H9 (cell line): ENCODE measurements at regions not wholly inside any gene's neighbourhood (a gene's known extent, or its start where the extent isn't known, plus 50 kb on each side); places are given as distances from the start of the nearest gene placed in this dataset.

Source experiments
- DNase-seq: peaks from one replicate; pipeline ENCODE4 v3.0.0-alpha.2; 2017
- H2AFZ ChIP-seq: one replicate; pipeline ENCODE4 v1.6.1; 2013; ENCODE audit warnings: mild to moderate bottlenecking, low read length, control low read depth, moderate library complexity
- H2AK5ac ChIP-seq: 2 replicates; pipeline ENCODE4 v1.6.1; 2013; ENCODE audit warnings: low read length, control low read depth, mixed read lengths; ENCODE audit not compliant: insufficient read length
- H2BK120ac ChIP-seq: one replicate; pipeline ENCODE4 v1.6.1; 2013; ENCODE audit warnings: low read depth, mild to moderate bottlenecking, low read length, control low read depth, inconsistent platforms; ENCODE audit not compliant: poor library complexity, severe bottlenecking
- H2BK12ac ChIP-seq: 2 replicates; pipeline ENCODE4 v1.6.1; 2013; ENCODE audit warnings: low read length, control low read depth, mixed read lengths, low read depth; ENCODE audit not compliant: insufficient read length
- H2BK15ac ChIP-seq: 2 replicates; pipeline ENCODE4 v1.6.1; 2013; ENCODE audit warnings: low read depth, low read length, control low read depth
- H2BK20ac ChIP-seq: one replicate; pipeline ENCODE4 v1.6.1; 2013; ENCODE audit warnings: low read depth, mild to moderate bottlenecking, low read length, control low read depth, inconsistent platforms; ENCODE audit not compliant: poor library complexity, severe bottlenecking
- H2BK5ac ChIP-seq: 2 replicates; pipeline ENCODE4 v1.6.1; 2013; ENCODE audit warnings: low read length, control low read depth, mixed read lengths; ENCODE audit not compliant: insufficient read length
- H3K14ac ChIP-seq: 2 replicates; pipeline ENCODE4 v1.6.1; 2013; ENCODE audit warnings: low read length, control low read depth; ENCODE audit not compliant: insufficient read depth
- H3K18ac ChIP-seq: 2 replicates; pipeline ENCODE4 v1.6.1; 2013; ENCODE audit warnings: low read depth, mild to moderate bottlenecking, mixed read lengths, low read length, control low read depth; ENCODE audit not compliant: insufficient read length
- H3K23ac ChIP-seq: 2 replicates; pipeline ENCODE4 v1.6.1; 2013; ENCODE audit warnings: low read length, control low read depth, mixed read lengths, low read depth; ENCODE audit not compliant: insufficient read length
- H3K23me2 ChIP-seq: 2 replicates; pipeline ENCODE4 v1.6.1; 2013; ENCODE audit warnings: low read depth, mild to moderate bottlenecking, mixed read lengths, low read length, control low read depth; ENCODE audit not compliant: insufficient read length, poor library complexity, severe bottlenecking
- H3K27ac ChIP-seq: 2 replicates; pipeline ENCODE4 v1.5.1; 2013; ENCODE audit warnings: low read length, control low read depth, mixed read lengths, low read depth; ENCODE audit not compliant: insufficient read length
- H3K27me3 ChIP-seq: 2 replicates; pipeline ENCODE4 v1.6.1; 2013; ENCODE audit warnings: low read length, control low read depth, inconsistent platforms; ENCODE audit not compliant: insufficient read depth
- H3K4ac ChIP-seq: 2 replicates; pipeline ENCODE4 v1.6.1; 2013; ENCODE audit warnings: low read depth, mild to moderate bottlenecking, control low read depth, inconsistent platforms, low read length, moderate library complexity
- H3K4me1 ChIP-seq: 2 replicates; pipeline ENCODE4 v1.6.1; 2013; ENCODE audit warnings: low read length, control low read depth, inconsistent platforms; ENCODE audit not compliant: insufficient read depth
- H3K4me2 ChIP-seq: 2 replicates; pipeline ENCODE4 v1.6.1; 2013; ENCODE audit warnings: low read length, control low read depth, mixed read lengths; ENCODE audit not compliant: insufficient read length, insufficient read depth
- H3K56ac ChIP-seq: 2 replicates; pipeline ENCODE4 v1.6.1; 2013; ENCODE audit warnings: low read depth, mild to moderate bottlenecking, mixed read lengths, low read length, control low read depth; ENCODE audit not compliant: insufficient read length
- H3K79me1 ChIP-seq: 2 replicates; pipeline ENCODE4 v1.6.1; 2013; ENCODE audit warnings: low read depth, mild to moderate bottlenecking, moderate library complexity, low read length, control low read depth, inconsistent platforms; ENCODE audit not compliant: insufficient read depth, poor library complexity, severe bottlenecking
- H3K79me2 ChIP-seq: 2 replicates; pipeline ENCODE4 v1.6.1; 2013; ENCODE audit warnings: low read length, control low read depth, inconsistent platforms; ENCODE audit not compliant: insufficient read depth
- H3K9ac ChIP-seq: 2 replicates; pipeline ENCODE4 v1.6.1; 2013; ENCODE audit warnings: low read length, control low read depth, mixed read lengths; ENCODE audit not compliant: insufficient read length; ENCODE audit errors: extremely low read depth
- H3K9me3 ChIP-seq: one replicate; pipeline ENCODE4 v1.6.1; 2013; ENCODE audit warnings: low read depth, low read length, inconsistent platforms; ENCODE audit not compliant: control insufficient read depth
- H3T11ph ChIP-seq: one replicate; pipeline ENCODE4 v1.6.1; 2013; ENCODE audit warnings: mild to moderate bottlenecking, low read length, control low read depth, inconsistent platforms
- H4K20me1 ChIP-seq: one replicate; pipeline ENCODE4 v1.6.1; 2013; ENCODE audit not compliant: control insufficient read depth, insufficient read length, insufficient read depth
- H4K5ac ChIP-seq: 2 replicates; pipeline ENCODE4 v1.6.1; 2013; ENCODE audit warnings: low read depth, mild to moderate bottlenecking, mixed read lengths, low read length, control low read depth; ENCODE audit not compliant: insufficient read length
- H4K8ac ChIP-seq: replicated peaks from 2 replicates; pipeline ENCODE4 v1.6.1; 2013; ENCODE audit warnings: low read length, control low read depth, mixed read lengths, low read depth; ENCODE audit not compliant: insufficient read length
- H4K91ac ChIP-seq: 2 replicates; pipeline ENCODE4 v1.6.1; 2013; ENCODE audit warnings: low read depth, mild to moderate bottlenecking, moderate library complexity, mixed read lengths, low read length, control low read depth; ENCODE audit not compliant: insufficient read length
- H3K27ac Mint-ChIP-seq, 3 experiments: 2 replicates in 2 of 3; 3 replicates in 1 of 3; pipeline ENCODE4 v1.8.0; 2020 to 2021; ENCODE audit warnings: mixed read lengths in 3 of 3, mild to moderate bottlenecking in 1 of 3, moderate library complexity in 1 of 3
- H3K27me3 Mint-ChIP-seq: 2 replicates; pipeline ENCODE4 v1.8.0; 2021; ENCODE audit warnings: low read depth, mild to moderate bottlenecking, moderate library complexity, mixed read lengths
- H3K36me3 Mint-ChIP-seq, 3 experiments: 2 replicates in 2 of 3; 3 replicates in 1 of 3; pipeline ENCODE4 v1.8.0; 2020 to 2021; ENCODE audit warnings: low read depth in 3 of 3, mixed read lengths in 3 of 3; ENCODE audit not compliant: insufficient read depth in 1 of 3
- H3K4me1 Mint-ChIP-seq, 2 experiments: 2 replicates each; pipeline ENCODE4 v1.8.0; 2020; ENCODE audit warnings: mixed read lengths in 2 of 2
- H3K4me3 Mint-ChIP-seq, 2 experiments: 2 replicates in 1 of 2; 3 replicates in 1 of 2; pipeline ENCODE4 v1.8.0; 2020 to 2021; ENCODE audit warnings: mild to moderate bottlenecking in 2 of 2, mixed read lengths in 2 of 2, moderate library complexity in 1 of 2
- H3K9me3 Mint-ChIP-seq, 2 experiments: 2 replicates in 1 of 2; 3 replicates in 1 of 2; pipeline ENCODE4 v1.8.0; 2020; ENCODE audit warnings: mild to moderate bottlenecking in 2 of 2, mixed read lengths in 2 of 2, moderate library complexity in 1 of 2
- CTCF ChIP-seq: fragments of 200-600 bp; sonication (generic); conservative IDR thresholded peaks from 3 replicates; pipeline ENCODE4 v1.8.0; 2021; ENCODE audit warnings: antibody characterized with exemption, mild to moderate bottlenecking
- WGBS: extraction: QIAGEN DNeasy Blood & Tissue Kit; methylation state at CpG from one replicate; pipeline ENCODE4 v1.1.7; 2013; ENCODE audit warnings: missing lambda C conversion rate, low lambda C conversion rate, mixed read lengths; ENCODE audit not compliant: insufficient read length; ENCODE audit errors: extremely low coverage; 5-methylcytosine and 5-hydroxymethylcytosine counted together

GRCh38 chr9:73573235-73573634, 421.6 kb downstream of the ANXA1 start:
- H4K5ac ChIP-seq, result no peak overlapping the region
- H3K4me2 ChIP-seq, result no peak overlapping the region
- no CpG with 5 or more reads among the region's 4 CpGs for whole genome bisulfite sequencing

More at GRCh38 chr9:73573235-73573634, 421.6 kb downstream of the ANXA1 start:
- no peak for TF ChIP-seq CTCF
- H3K79me1 ChIP-seq, result no peaks in the 10 kb centered on the region
- H3K4ac ChIP-seq, result no peak overlapping the region
- H2BK5ac ChIP-seq, result no peak overlapping the region
- H3K27ac Mint-ChIP-seq, result no peak overlapping the region
- H2AFZ ChIP-seq, result no peak overlapping the region
- H3K9ac ChIP-seq, result no peak overlapping the region
- no peaks in the 10 kb centered on the region for H3K79me2 ChIP-seq
- H3K36me3 Mint-ChIP-seq, result no peaks in the 10 kb centered on the region
- no peak overlapping the region for H2BK20ac ChIP-seq
- no peak overlapping the region for H3T11ph ChIP-seq
- no peak overlapping the region for H3K56ac ChIP-seq
- no peaks in the 10 kb centered on the region for H4K20me1 ChIP-seq
- H3K4me1 ChIP-seq, result no peaks in the 10 kb centered on the region
- no peak overlapping the region for H4K91ac ChIP-seq
- H3K4me3 Mint-ChIP-seq, result no peak overlapping the region
- no peaks in the 10 kb centered on the region for H3K27me3 Mint-ChIP-seq
- H3K14ac ChIP-seq, result no peak overlapping the region
- no peak overlapping the region for H2BK120ac ChIP-seq
- H2BK12ac ChIP-seq, result no peak overlapping the region
- H3K9me3 ChIP-seq, result no peaks in the 10 kb centered on the region
- no peaks in the 10 kb centered on the region for H3K27me3 ChIP-seq
- H3K18ac ChIP-seq, result no peak overlapping the region
- no peak for DNase-seq
- peaks cover 0 to 7% of the 10 kb centered on the region in 2 experiments; a peak in 1 of 4 replicates for H3K4me1 Mint-ChIP-seq
- H2BK15ac ChIP-seq, result no peak overlapping the region
- no peak overlapping the region for H3K27ac ChIP-seq
- H3K23me2 ChIP-seq, result no peaks in the 10 kb centered on the region
- no peak overlapping the region for H2AK5ac ChIP-seq
- H3K9me3 Mint-ChIP-seq, result no peaks in the 10 kb centered on the region
- no peak overlapping the region for H3K23ac ChIP-seq
- no peak overlapping the region for H4K8ac ChIP-seq
